Spleen (tissue), 11 donors: ENCODE measurements at regions not wholly inside any gene's neighbourhood (a gene's known extent, or its start where the extent isn't known, plus 50 kb on each side); places are given as distances from the start of the nearest gene placed in this dataset.

Experiments used
- DNase-seq: peaks from one replicate; pipeline ENCODE4 v3.0.0-alpha.2; 2020
- H3K27ac ChIP-seq, 8 donors: fragments of 200-600 bp; sonication (generic) in 7 of 8; 1 replicate in 4 of 8; 2 replicates in 4 of 8; pipeline versions ENCODE4 v1.5.0 to v1.8.0; 2016 to 2021; ENCODE audit warnings: inconsistent platforms in 4 of 8, mild to moderate bottlenecking in 4 of 8, moderate library complexity in 1 of 8
- H3K27me3 ChIP-seq, 7 donors: fragments of 200-600 bp; sonication (generic) in 6 of 7; replicated peaks in 1 of 7; 1 replicate in 4 of 7; 2 replicates in 3 of 7; pipeline versions ENCODE4 v1.5.0 to v1.8.0; 2016 to 2021; ENCODE audit warnings: inconsistent platforms in 3 of 7, mild to moderate bottlenecking in 1 of 7
- H3K36me3 ChIP-seq, 6 donors: fragments of 200-600 bp; sonication (generic) in 5 of 6; 1 replicate in 4 of 6; 2 replicates in 2 of 6; pipeline versions ENCODE4 v1.5.0 to v1.8.0; 2016 to 2021; ENCODE audit warnings: inconsistent platforms in 2 of 6
- H3K4me1 ChIP-seq, 6 donors: fragments of 200-600 bp; sonication (generic) in 5 of 6; 1 replicate in 3 of 6; 2 replicates in 3 of 6; pipeline versions ENCODE4 v1.5.0 to v1.8.0; 2016 to 2021; ENCODE audit warnings: inconsistent platforms in 3 of 6
- H3K4me3 ChIP-seq, 8 donors: fragments of 200-600 bp; sonication (generic) in 7 of 8; 1 replicate in 4 of 8; 2 replicates in 4 of 8; pipeline versions ENCODE4 v1.5.0 to v1.8.0; 2016 to 2021; ENCODE audit warnings: inconsistent platforms in 4 of 8, mild to moderate bottlenecking in 4 of 8, moderate library complexity in 2 of 8
- H3K9me3 ChIP-seq, 8 donors: fragments of 200-600 bp; sonication (generic) in 7 of 8; 1 replicate in 4 of 8; 2 replicates in 4 of 8; pipeline versions ENCODE4 v1.5.0 to v1.8.0; 2016 to 2021; ENCODE audit warnings: inconsistent platforms in 4 of 8
- CTCF ChIP-seq, 11 experiments: fragments of 200-600 bp in 7 of 11; fragments of 450-650 bp in 4 of 11; sonication (generic) in 4 of 11; IDR thresholded peaks in 8 of 11; conservative IDR thresholded peaks in 3 of 11; 1 replicate in 7 of 11; 2 replicates in 4 of 11; pipeline versions ENCODE4 v1.4.0 to v1.8.0; 2016 to 2021; ENCODE audit warnings: antibody characterized with exemption in 11 of 11, inconsistent platforms in 4 of 11, mild to moderate bottlenecking in 1 of 11
- POLR2A ChIP-seq, 3 donors: fragments of 450-650 bp; IDR thresholded peaks; one replicate each; pipeline ENCODE4 v1.5.1; 2017; ENCODE audit warnings: antibody characterized with exemption in 3 of 3, mild to moderate bottlenecking in 1 of 3
- POLR2AphosphoS5 ChIP-seq, 3 donors: sonication (generic); formaldehyde crosslinking; IDR thresholded peaks; one replicate each; pipeline ENCODE4 v1.5.1; 2017; ENCODE audit warnings: antibody characterized with exemption in 3 of 3
- WGBS, 5 donors: extraction: QIAGEN DNeasy Blood & Tissue Kit in 3 of 5; methylation state at CpG; one replicate each; pipeline versions ENCODE4 v1.1.5 to v1.1.7; 2013 to 2018; 5-methylcytosine and 5-hydroxymethylcytosine counted together
- intact Hi-C: fragments of 100-400 bp; cut with DNase I; formaldehyde crosslinking; loops from one replicate; pipeline ENCODE4 v1.15.0; 2023; ENCODE audit warnings: low total_unique reads
- donor health status: healthy with polysubstance abuse.
- donor health status: DM: no; HTN: no; CAD: no; lungs with moderate emphysema.
- donor health status: DM: no; HTN: no; CAD: no.
- donor health status: Bipolar disorder and iron deficiency.
- donor health status: healthy.
- donor health status: DM: no; HTN: no; CAD: no.
- donor health status: DM: yes; HTN: yes; CAD: no.

GRCh38 chr10:114730291-114730690 lies 72.2 kb upstream of the ABLIM1 start:
- H3K9me3 ChIP-seq: peaks cover 0 to 8% (median 0%) of the 10 kb centered on the region in 8 donors
- no peaks in the 10 kb centered on the region for H3K4me1 ChIP-seq
- H3K4me3 ChIP-seq: no peak overlapping the region
- intact Hi-C loops: no loop called here
- WGBS, 5 donors: 85 to 90% (median 89%) methylated on average over 6 of the region's 6 CpGs
- H3K27ac ChIP-seq: no peak overlapping the region
- H3K27me3 ChIP-seq: peaks cover 0 to 5% (median 0%) of the 10 kb centered on the region in 7 donors
- TF ChIP-seq CTCF (IDR thresholded peaks at IDR 0.05 in 8 of 11, conservative IDR thresholded peaks at IDR 0.05 in 3 of 11) (no peak), POLR2AphosphoS5 (IDR thresholded peaks at IDR 0.05) (no peak), POLR2A (IDR thresholded peaks at IDR 0.05) (no peak)
- H3K36me3 ChIP-seq: no peaks in the 10 kb centered on the region
- DNase-seq: no peak

- 85 to 100% (median 93%) methylated on average over 1 of the region's 1 CpG for WGBS, 5 donors
- H3K27me3 ChIP-seq: peaks cover 0 to 5% (median 0%) of the 10 kb centered on the region in 7 donors
- DNase-seq: no peak
- intact Hi-C loops: no loop called here
- H3K36me3 ChIP-seq: no peaks in the 10 kb centered on the region
- no peak overlapping the region for H3K27ac ChIP-seq
- no peak overlapping the region for H3K4me3 ChIP-seq
- H3K4me1 ChIP-seq: no peaks in the 10 kb centered on the region
- peaks cover 0 to 4% (median 0%) of the 10 kb centered on the region in 8 donors for H3K9me3 ChIP-seq
- TF ChIP-seq POLR2AphosphoS5 (IDR thresholded peaks at IDR 0.05): no peak
- TF ChIP-seq CTCF (IDR thresholded peaks at IDR 0.05 in 8 of 11, conservative IDR thresholded peaks at IDR 0.05 in 3 of 11): no peak
- TF ChIP-seq POLR2A (IDR thresholded peaks at IDR 0.05): no peak
These were observed 74.9 kb upstream of the ABLIM1 start for GRCh38 chr10:114732931-114733330.

GRCh38 chr10:114735946-114736345 lies 77.9 kb upstream of the ABLIM1 start:
- Histone ChIP-seq H3K27ac (no peak overlapping the region), H3K27me3 (peaks cover 0 to 5% (median 0%) of the 10 kb centered on the region in 7 donors), H3K4me1 (no peaks in the 10 kb centered on the region), H3K36me3 (no peaks in the 10 kb centered on the region), H3K4me3 (no peak overlapping the region), H3K9me3 (no peaks in the 10 kb centered on the region)
- intact Hi-C loops: no loop called here
- DNase-seq: no peak
- TF ChIP-seq CTCF (IDR thresholded peaks at IDR 0.05 in 8 of 11, conservative IDR thresholded peaks at IDR 0.05 in 3 of 11) (no peak), POLR2AphosphoS5 (IDR thresholded peaks at IDR 0.05) (no peak), POLR2A (IDR thresholded peaks at IDR 0.05) (no peak)

GRCh38 chr10:114743521-114744231 lies 77.9 kb upstream of the FHIP2A start:
- no peaks in the 10 kb centered on the region for H3K9me3 ChIP-seq
- 50 to 67% (median 57%) methylated on average over 6 of the region's 6 CpGs for WGBS, 5 donors

More at GRCh38 chr10:114743521-114744231, 77.9 kb upstream of the FHIP2A start:
- peaks cover 0 to 17% (median 0%) of the 10 kb centered on the region in 7 donors for H3K27me3 ChIP-seq
- DNase-seq: no peak
- intact Hi-C loops: no loop called here
- no peak overlapping the region for H3K4me3 ChIP-seq
- no peaks in the 10 kb centered on the region for H3K36me3 ChIP-seq
- no peak overlapping the region for H3K27ac ChIP-seq
- TF ChIP-seq POLR2AphosphoS5 (IDR thresholded peaks at IDR 0.05): no peak
- TF ChIP-seq POLR2A (IDR thresholded peaks at IDR 0.05): no peak
- no peak for TF ChIP-seq CTCF (IDR thresholded peaks at IDR 0.05 in 8 of 11, conservative IDR thresholded peaks at IDR 0.05 in 3 of 11)
- no peaks in the 10 kb centered on the region for H3K4me1 ChIP-seq
